ENCODE measurements at regions not wholly inside any gene's neighbourhood (a gene's known extent, or its start where the extent isn't known, plus 50 kb on each side); places are given as distances from the start of the nearest gene placed in this dataset.

- Histone ChIP-seq H3K4me1 (no peaks in the 10 kb centered on the region), H3K27me3 (no peaks in the 10 kb centered on the region), H3K27ac (no peak overlapping the region), H3K9me3 (no peaks in the 10 kb centered on the region), H3K36me3 (no peaks in the 10 kb centered on the region), H3K4me3 (no peak overlapping the region)
- DNase-seq, result no peak
- 88% methylated on average over 3 of the region's 3 CpGs for WGBS, 2 donors
- TF ChIP-seq, protein P1, sequence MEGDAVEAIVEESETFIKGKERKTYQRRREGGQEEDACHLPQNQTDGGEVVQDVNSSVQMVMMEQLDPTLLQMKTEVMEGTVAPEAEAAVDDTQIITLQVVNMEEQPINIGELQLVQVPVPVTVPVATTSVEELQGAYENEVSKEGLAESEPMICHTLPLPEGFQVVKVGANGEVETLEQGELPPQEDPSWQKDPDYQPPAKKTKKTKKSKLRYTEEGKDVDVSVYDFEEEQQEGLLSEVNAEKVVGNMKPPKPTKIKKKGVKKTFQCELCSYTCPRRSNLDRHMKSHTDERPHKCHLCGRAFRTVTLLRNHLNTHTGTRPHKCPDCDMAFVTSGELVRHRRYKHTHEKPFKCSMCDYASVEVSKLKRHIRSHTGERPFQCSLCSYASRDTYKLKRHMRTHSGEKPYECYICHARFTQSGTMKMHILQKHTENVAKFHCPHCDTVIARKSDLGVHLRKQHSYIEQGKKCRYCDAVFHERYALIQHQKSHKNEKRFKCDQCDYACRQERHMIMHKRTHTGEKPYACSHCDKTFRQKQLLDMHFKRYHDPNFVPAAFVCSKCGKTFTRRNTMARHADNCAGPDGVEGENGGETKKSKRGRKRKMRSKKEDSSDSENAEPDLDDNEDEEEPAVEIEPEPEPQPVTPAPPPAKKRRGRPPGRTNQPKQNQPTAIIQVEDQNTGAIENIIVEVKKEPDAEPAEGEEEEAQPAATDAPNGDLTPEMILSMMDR (IDR thresholded peaks at IDR 0.05), result no peak
- intact Hi-C loops (cut with DNase I), result no loop called here
- no peak for ATAC-seq
- FAIRE-seq, result no peak
These were observed 310.5 kb downstream of the SMAD2 start for GRCh38 chr18:47619771-47620448.

- H3K36me3 ChIP-seq, result no peaks in the 10 kb centered on the region
- no peak overlapping the region for H3K27ac ChIP-seq
- no peaks in the 10 kb centered on the region for H3K4me1 ChIP-seq
- 88 to 91% methylated on average over 3 of the region's 3 CpGs for WGBS, 2 donors
- DNase-seq (no peak), ATAC-seq (no peak), FAIRE-seq (no peak)
- H3K27me3 ChIP-seq, result no peaks in the 10 kb centered on the region
- TF ChIP-seq, protein P1 (IDR thresholded peaks at IDR 0.05), result no peak
- H3K9me3 ChIP-seq, result no peaks in the 10 kb centered on the region
- H3K4me3 ChIP-seq, result no peak overlapping the region
- intact Hi-C loops (cut with DNase I), result no loop called here
These were observed 311.7 kb downstream of the SMAD2 start for GRCh38 chr18:47618758-47619157.

- no peak overlapping the region for H3K4me3 ChIP-seq
- H3K36me3 ChIP-seq, result no peaks in the 10 kb centered on the region
- H3K27ac ChIP-seq, result no peak overlapping the region
- H3K27me3 ChIP-seq, result peaks cover 0 to 3% (median 0%) of the 10 kb centered on the region in 4 donors
- no peaks in the 10 kb centered on the region for H3K4me1 ChIP-seq
- DNase-seq, result no peak
- TF ChIP-seq, protein P1 (IDR thresholded peaks at IDR 0.05), result no peak
- intact Hi-C loops (cut with DNase I), result no loop called here
- H3K9me3 ChIP-seq, result no peaks in the 10 kb centered on the region
- no peak for ATAC-seq
- FAIRE-seq, result no peak
- 74 to 87% methylated on average over 2 of the region's 2 CpGs for WGBS, 2 donors
These were observed 315.4 kb downstream of the SMAD2 start for GRCh38 chr18:47615043-47615442.

DNA sequence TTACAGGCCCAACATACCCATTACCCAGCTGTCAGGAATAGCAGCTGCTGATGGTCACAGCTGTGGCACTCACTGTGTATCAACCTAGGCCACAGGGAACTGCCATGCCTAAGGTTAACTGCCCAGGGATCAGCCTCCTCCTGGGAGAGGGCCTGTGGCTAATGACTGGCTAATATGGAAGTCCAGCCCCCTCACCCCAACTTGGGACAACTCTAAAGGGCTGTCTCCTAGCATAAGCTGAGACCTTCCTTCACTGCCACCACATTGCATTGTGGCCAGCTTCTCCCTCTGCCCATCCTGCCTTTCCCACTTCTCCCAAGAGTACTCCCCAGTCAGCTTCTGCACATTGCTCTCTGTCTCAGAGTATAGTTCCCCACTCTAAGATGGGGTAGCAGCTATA, 316.5 kb downstream of the SMAD2 start:
- Histone ChIP-seq H3K27ac (no peak overlapping the region), H3K27me3 (peaks cover 0 to 5% (median 2%) of the 10 kb centered on the region in 4 donors), H3K4me1 (no peaks in the 10 kb centered on the region), H3K9me3 (no peaks in the 10 kb centered on the region), H3K4me3 (no peak overlapping the region), H3K36me3 (no peaks in the 10 kb centered on the region)
- DNase-seq (no peak), ATAC-seq (no peak), FAIRE-seq (no peak)
- TF ChIP-seq, protein P1 (IDR thresholded peaks at IDR 0.05), result no peak
- intact Hi-C loops (cut with DNase I), result no loop called here

GRCh38 chr18:47611649-47612048, 318.8 kb downstream of the SMAD2 start:
- WGBS, 2 donors, result 19 to 39% methylated on average over 3 of the region's 3 CpGs
- TF ChIP-seq, protein P1 (IDR thresholded peaks at IDR 0.05), result no peak
- H3K36me3 ChIP-seq, result no peaks in the 10 kb centered on the region
- H3K4me3 ChIP-seq, result no peak overlapping the region
- no peak for ATAC-seq
- H3K27ac ChIP-seq, result no peak overlapping the region
- no peaks in the 10 kb centered on the region for H3K4me1 ChIP-seq
- FAIRE-seq, result no peak
- H3K27me3 ChIP-seq, result peaks cover 0 to 5% (median 2%) of the 10 kb centered on the region in 4 donors
- no peaks in the 10 kb centered on the region for H3K9me3 ChIP-seq
- DNase-seq, result no peak
- intact Hi-C loops (cut with DNase I), result no loop called here
